Erythroblast (primary cell): ENCODE measurements at regions not wholly inside any gene's neighbourhood (a gene's known extent, or its start where the extent isn't known, plus 50 kb on each side); places are given as distances from the start of the nearest gene placed in this dataset.
"Not testable (repeated sequence)": the region's sequence is repeated elsewhere in the genome, so short reads cannot be mapped to it uniquely, and the experiment has no call there.

Experiments
- GATA1 ChIP-seq: IDR thresholded peaks from 2 replicates; pipeline ENCODE4 v1.6.1; 2011; ENCODE audit warnings: low read depth, mild to moderate bottlenecking, control low read depth, low read length, moderate library complexity
- POLR2A ChIP-seq: IDR thresholded peaks from 2 replicates; pipeline ENCODE4 v1.6.1; 2011; ENCODE audit warnings: mild to moderate bottlenecking, low read length

DNA sequence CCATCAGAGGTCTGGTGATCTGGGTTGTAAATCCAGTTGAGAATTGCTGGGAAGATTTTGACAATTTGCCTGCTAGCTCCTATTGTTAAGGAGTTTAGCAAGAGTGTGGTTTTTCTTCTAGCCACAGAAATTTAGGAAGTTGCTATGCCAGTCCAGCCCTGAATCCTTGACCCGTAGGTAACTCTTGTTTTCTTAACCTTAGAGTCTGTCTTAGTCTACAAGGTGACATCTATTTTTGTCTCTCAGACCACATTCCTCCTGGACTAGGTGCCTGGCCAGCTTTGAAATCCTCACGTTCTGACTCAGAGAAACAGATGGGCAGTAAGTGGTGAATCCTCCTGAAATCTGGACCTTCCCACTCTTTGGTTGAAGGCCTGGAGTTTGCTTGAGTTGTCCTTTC, 101.7 kb upstream of the NBPF11 start:
- not testable (repeated sequence) for TF ChIP-seq POLR2A, GATA1
